K562 (cell line): ENCODE measurements at regions not wholly inside any gene's neighbourhood (a gene's known extent, or its start where the extent isn't known, plus 50 kb on each side); places are given as distances from the start of the nearest gene placed in this dataset.
A peak's percentile ranks its signal among the peaks of the same experiment; 100 is the strongest.

Source experiments
- C11orf30 ChIP-seq: fragments of 450-650 bp; IDR thresholded peaks from 2 replicates; pipeline ENCODE4 v1.6.1; 2016; ENCODE audit warnings: low read depth, mild to moderate bottlenecking
- DMBX1 ChIP-seq: fragments of 250-450 bp; sonication (Bioruptor Pico); IDR thresholded peaks from 2 replicates; pipeline ENCODE4 v1.8.0; 2022; ENCODE audit warnings: inconsistent platforms, mild to moderate bottlenecking, moderate library complexity, borderline replicate concordance
- HOXB6 ChIP-seq: fragments of 250-450 bp; sonication (Bioruptor Pico); IDR thresholded peaks from 2 replicates; pipeline ENCODE4 v1.5.1; 2022; ENCODE audit warnings: mild to moderate bottlenecking, borderline replicate concordance
- KLF6 ChIP-seq: fragments of 250-450 bp; sonication (Bioruptor Pico); IDR thresholded peaks from 2 replicates; pipeline ENCODE4 v1.4.0; 2020; ENCODE audit warnings: mild to moderate bottlenecking, moderate library complexity, borderline replicate concordance
- PTRF ChIP-seq: fragments of 450-650 bp; IDR thresholded peaks from 2 replicates; pipeline ENCODE4 v1.6.1; 2016; ENCODE audit warnings: mild to moderate bottlenecking, missing genetic modification characterization, missing compliant biosample characterization
- SIN3B ChIP-seq: fragments of 450-650 bp; IDR thresholded peaks from 2 replicates; pipeline ENCODE4 v1.6.1; 2017; ENCODE audit warnings: low read depth, mild to moderate bottlenecking, moderate library complexity
- SMAD4 ChIP-seq: fragments of 250-450 bp; sonication (Bioruptor Pico); conservative IDR thresholded peaks from 2 replicates; pipeline ENCODE4 v1.8.0; 2021; ENCODE audit warnings: inconsistent platforms, mild to moderate bottlenecking, moderate library complexity
- ZNF124 ChIP-seq: sonication (generic); formaldehyde crosslinking; IDR thresholded peaks from 2 replicates; pipeline ENCODE4 v1.8.1; 2022; ENCODE audit warnings: missing genetic modification reagents
- ZNF232 ChIP-seq: sonication (generic); formaldehyde crosslinking; IDR thresholded peaks from 2 replicates; pipeline ENCODE4 v1.8.0; 2022; ENCODE audit warnings: mild to moderate bottlenecking, missing genetic modification reagents
- TF ChIP-seq, protein P1 (sequence below): fragments of 250-450 bp; sonication (Bioruptor Pico); IDR thresholded peaks from 2 replicates; pipeline ENCODE4 v1.8.0; 2021; ENCODE audit warnings: moderate library complexity, mild to moderate bottlenecking, inconsistent platforms
- TF ChIP-seq, protein P2 (sequence below): fragments of 450-650 bp; IDR thresholded peaks from 2 replicates; pipeline ENCODE4 v1.6.1; 2017; ENCODE audit warnings: antibody characterized with exemption, mild to moderate bottlenecking
- TF ChIP-seq, protein P3 (sequence below): fragments of 450-650 bp; IDR thresholded peaks from 2 replicates; pipeline ENCODE4 v1.7.0; 2016; ENCODE audit warnings: borderline replicate concordance

DNA sequence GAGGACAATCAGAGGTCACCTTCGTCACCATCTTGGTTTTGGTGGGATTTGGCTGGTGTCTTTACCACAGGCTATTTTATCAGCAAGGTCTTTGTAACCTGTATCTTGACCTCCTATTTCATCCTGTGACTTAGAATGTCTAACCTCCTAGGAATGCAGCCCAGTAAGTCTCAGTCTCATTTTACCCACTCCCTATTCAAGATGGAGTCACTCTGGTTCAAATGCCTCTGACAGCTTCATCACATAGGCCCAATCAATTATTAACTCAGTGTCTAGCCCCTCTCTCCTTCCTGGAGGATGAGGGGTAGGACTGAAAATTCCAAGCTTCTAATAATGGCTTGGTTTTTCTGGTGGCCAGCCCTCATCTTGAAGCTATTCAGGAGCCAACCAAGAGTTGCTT, 111.4 kb upstream of the NAP1L1 start (continued):
- TF ChIP-seq KLF6 (no peak), PTRF (0 out of 2 replicates have a peak, but pooled peaks have one; percentile 48), SIN3B (no peak), ZNF232 (CRISPR knock-in tag) (no peak), HOXB6 (no peak), C11orf30 (no peak), DMBX1 (CRISPR knock-in tag) (peak; percentile 91; the same call in 1 of the 2 replicates), ZNF124 (CRISPR knock-in tag) (no peak), SMAD4 (CRISPR knock-in tag) (0 out of 2 replicates have a peak, but pooled peaks have one; percentile 35)
- TF ChIP-seq, protein P1, sequence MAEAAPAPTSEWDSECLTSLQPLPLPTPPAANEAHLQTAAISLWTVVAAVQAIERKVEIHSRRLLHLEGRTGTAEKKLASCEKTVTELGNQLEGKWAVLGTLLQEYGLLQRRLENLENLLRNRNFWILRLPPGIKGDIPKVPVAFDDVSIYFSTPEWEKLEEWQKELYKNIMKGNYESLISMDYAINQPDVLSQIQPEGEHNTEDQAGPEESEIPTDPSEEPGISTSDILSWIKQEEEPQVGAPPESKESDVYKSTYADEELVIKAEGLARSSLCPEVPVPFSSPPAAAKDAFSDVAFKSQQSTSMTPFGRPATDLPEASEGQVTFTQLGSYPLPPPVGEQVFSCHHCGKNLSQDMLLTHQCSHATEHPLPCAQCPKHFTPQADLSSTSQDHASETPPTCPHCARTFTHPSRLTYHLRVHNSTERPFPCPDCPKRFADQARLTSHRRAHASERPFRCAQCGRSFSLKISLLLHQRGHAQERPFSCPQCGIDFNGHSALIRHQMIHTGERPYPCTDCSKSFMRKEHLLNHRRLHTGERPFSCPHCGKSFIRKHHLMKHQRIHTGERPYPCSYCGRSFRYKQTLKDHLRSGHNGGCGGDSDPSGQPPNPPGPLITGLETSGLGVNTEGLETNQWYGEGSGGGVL (CRISPR knock-in tag) = no peak
- TF ChIP-seq, protein P2, sequence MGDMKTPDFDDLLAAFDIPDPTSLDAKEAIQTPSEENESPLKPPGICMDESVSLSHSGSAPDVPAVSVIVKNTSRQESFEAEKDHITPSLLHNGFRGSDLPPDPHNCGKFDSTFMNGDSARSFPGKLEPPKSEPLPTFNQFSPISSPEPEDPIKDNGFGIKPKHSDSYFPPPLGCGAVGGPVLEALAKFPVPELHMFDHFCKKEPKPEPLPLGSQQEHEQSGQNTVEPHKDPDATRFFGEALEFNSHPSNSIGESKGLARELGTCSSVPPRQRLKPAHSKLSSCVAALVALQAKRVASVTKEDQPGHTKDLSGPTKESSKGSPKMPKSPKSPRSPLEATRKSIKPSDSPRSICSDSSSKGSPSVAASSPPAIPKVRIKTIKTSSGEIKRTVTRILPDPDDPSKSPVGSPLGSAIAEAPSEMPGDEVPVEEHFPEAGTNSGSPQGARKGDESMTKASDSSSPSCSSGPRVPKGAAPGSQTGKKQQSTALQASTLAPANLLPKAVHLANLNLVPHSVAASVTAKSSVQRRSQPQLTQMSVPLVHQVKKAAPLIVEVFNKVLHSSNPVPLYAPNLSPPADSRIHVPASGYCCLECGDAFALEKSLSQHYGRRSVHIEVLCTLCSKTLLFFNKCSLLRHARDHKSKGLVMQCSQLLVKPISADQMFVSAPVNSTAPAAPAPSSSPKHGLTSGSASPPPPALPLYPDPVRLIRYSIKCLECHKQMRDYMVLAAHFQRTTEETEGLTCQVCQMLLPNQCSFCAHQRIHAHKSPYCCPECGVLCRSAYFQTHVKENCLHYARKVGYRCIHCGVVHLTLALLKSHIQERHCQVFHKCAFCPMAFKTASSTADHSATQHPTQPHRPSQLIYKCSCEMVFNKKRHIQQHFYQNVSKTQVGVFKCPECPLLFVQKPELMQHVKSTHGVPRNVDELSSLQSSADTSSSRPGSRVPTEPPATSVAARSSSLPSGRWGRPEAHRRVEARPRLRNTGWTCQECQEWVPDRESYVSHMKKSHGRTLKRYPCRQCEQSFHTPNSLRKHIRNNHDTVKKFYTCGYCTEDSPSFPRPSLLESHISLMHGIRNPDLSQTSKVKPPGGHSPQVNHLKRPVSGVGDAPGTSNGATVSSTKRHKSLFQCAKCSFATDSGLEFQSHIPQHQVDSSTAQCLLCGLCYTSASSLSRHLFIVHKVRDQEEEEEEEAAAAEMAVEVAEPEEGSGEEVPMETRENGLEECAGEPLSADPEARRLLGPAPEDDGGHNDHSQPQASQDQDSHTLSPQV = peak; percentile 63
- TF ChIP-seq, protein P3, sequence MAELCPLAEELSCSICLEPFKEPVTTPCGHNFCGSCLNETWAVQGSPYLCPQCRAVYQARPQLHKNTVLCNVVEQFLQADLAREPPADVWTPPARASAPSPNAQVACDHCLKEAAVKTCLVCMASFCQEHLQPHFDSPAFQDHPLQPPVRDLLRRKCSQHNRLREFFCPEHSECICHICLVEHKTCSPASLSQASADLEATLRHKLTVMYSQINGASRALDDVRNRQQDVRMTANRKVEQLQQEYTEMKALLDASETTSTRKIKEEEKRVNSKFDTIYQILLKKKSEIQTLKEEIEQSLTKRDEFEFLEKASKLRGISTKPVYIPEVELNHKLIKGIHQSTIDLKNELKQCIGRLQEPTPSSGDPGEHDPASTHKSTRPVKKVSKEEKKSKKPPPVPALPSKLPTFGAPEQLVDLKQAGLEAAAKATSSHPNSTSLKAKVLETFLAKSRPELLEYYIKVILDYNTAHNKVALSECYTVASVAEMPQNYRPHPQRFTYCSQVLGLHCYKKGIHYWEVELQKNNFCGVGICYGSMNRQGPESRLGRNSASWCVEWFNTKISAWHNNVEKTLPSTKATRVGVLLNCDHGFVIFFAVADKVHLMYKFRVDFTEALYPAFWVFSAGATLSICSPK = no peak
